ENCODE measurements at regions not wholly inside any gene's neighbourhood (a gene's known extent, or its start where the extent isn't known, plus 50 kb on each side); places are given as distances from the start of the nearest gene placed in this dataset.
"Not testable (repeated sequence)": the region's sequence is repeated elsewhere in the genome, so short reads cannot be mapped to it uniquely, and the experiment has no call there.

DNA sequence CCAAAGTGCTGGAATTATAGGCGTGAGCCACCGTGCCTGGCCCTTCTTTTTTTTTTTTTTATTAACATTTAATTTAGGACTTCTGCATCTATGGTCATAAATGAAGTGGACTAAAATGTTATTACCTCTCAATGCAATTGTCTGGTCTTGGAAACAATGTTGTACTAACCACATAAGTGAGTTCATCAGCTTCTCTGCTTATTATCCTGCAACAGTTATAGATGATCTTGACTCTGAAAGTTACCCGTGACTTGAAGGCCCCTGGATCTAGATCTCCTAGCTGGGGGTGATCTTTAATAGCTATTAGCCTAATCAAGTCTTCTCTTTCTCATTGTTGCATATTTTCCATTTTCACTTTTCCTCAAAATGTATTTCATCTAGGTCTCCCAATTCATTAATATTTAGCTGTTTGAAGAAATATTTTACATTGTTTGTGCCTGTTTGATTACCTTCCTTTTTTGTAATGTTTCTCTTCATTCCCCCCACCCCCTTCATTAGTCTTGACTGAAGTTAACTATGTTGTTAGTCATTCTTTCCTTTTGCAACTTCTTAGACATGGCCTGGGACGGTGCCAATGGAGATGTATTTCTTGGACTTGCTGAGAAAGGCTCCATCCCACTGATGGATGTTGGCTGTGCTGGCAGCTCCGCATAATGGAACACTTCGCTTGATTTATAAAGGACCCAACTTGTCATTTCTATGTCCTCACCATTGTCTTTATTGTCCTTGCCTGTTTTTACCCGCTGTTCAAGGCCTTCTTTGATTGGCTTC lies 141.6 kb upstream of the RIOK3 start:
- DNase-seq (ENCODE audit: extremely low read depth, low read depth) = no peak

DNA sequence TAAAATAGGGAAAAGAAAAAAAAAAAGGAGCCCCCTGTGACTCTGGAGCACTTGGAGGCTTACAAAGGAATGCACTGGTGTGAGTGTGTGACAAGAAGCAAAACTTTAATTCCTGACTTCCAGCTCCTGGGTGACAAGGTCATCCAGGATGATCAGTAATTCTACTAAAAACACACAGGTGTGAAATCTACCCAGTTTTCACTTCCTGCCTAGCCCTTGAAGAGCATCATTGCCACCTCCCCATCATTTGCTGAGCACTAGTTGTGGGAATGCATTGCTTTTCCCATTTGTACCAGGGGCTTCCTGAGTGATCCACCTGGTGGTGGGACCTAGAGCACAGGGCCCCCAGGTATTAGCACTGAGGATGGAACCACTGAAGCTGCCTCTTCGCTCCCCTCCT lies 139.7 kb upstream of the RIOK3 start:
- DNase-seq (ENCODE audit: extremely low read depth, low read depth) = no peak

DNA sequence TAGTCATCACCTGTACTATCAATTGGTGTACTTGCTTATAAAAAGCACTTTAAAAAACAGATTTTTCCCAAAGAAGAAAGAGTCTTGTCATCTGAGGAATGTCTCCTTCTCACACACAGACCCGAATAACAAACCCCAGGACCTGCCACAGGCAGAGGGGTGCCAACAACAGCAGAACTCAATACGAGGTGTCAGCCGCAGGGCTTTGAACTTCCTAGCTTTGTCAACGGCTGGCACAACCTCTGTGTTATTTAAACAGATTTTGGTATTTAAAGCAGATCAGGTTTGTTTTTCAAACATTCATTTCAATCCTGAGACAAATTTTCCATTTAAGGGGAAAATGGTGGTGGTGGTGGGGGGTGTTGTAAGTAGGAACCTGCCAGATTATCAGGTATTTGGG lies 138.4 kb upstream of the RIOK3 start:
- DNase-seq (ENCODE audit: extremely low read depth, low read depth) = no peak

GRCh38 chr18:23316316-23316715 lies 136.8 kb upstream of the RIOK3 start:
- no peak for DNase-seq (ENCODE audit: extremely low read depth, low read depth)

- DNase-seq (ENCODE audit: extremely low read depth, low read depth) = no peak
Measured at GRCh38 chr18:23316988-23317387, 136.1 kb upstream of the RIOK3 start.

DNA sequence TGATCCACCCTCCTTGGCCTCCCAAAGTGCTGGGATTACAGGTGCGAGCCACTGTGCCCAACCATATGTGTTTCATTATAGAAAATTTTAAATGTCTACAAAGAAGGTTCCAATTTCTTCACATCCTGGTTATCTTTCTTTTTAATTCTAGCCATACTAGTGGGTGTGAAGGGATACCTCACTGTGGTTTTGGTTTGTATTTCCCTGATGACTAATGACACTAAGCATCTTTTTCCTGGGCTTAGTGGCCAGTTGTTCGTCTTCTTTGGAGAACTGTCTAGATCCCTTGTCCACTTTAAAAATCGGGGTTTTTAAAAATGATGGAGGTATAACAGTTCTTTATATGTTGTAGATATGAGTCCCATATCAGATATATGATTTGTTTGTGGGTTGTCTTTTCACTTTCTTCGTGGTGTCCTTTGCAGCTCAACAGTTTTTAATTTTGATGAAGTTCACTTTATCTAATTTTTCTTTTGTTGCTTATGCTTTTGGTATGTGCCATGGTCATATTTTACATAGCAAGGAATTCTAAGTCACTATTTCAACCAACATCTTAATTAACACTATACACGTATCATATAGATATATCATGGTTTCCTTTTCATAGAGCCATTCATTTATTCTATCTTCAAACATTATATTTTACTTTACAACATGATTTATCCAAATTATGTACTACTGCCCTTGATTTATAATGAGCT lies 135.0 kb upstream of the RIOK3 start:
- no peak for DNase-seq (ENCODE audit: extremely low read depth, low read depth)

DNA sequence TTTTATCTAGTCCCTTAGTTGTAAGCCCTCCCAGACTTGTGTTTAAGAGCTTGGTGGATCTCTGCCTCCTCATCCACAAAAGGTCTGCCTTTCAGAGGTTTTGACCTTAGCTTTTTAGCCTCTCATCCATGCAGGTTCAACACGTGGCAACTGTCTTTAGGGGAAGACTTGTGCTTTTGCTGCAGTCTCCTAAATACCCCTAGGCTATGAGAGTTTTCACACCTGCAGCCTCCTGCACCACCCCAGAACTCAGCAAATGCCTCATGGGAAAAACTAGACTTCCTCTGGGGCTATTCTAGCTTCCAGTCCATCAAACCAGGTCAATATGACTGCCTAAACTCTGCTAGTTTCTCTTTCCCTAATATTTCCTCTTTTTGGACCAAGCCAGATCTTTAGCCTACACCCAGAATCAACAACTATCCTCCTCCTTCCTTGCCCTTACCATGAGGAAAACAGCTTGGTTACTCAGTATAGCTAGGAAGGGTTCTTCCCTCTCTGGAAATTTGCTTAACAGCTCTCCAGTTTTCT lies 132.3 kb upstream of the RIOK3 start:
- DNase-seq (ENCODE audit: extremely low read depth, low read depth) = no peak

DNA sequence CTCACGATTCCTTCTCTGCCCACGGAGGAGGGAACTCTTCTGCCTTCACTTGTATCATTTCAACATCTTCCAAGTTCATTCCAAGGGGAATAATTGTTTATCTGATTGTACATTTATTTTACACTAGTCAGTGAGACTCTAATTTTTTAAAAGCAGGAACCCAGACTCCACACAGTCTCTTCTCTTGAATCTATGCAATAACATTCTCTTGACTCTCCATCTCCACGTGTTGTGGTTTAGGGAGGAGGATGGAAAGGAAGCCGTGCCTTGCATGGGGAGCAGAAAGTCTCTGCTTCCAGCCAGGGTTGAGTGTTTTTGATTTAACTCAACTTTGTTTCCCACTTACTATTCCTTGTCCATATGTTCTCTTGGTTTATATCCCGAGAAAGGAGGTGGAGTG lies 131.1 kb upstream of the RIOK3 start:
- DNase-seq (ENCODE audit: extremely low read depth, low read depth) = no peak

DNA sequence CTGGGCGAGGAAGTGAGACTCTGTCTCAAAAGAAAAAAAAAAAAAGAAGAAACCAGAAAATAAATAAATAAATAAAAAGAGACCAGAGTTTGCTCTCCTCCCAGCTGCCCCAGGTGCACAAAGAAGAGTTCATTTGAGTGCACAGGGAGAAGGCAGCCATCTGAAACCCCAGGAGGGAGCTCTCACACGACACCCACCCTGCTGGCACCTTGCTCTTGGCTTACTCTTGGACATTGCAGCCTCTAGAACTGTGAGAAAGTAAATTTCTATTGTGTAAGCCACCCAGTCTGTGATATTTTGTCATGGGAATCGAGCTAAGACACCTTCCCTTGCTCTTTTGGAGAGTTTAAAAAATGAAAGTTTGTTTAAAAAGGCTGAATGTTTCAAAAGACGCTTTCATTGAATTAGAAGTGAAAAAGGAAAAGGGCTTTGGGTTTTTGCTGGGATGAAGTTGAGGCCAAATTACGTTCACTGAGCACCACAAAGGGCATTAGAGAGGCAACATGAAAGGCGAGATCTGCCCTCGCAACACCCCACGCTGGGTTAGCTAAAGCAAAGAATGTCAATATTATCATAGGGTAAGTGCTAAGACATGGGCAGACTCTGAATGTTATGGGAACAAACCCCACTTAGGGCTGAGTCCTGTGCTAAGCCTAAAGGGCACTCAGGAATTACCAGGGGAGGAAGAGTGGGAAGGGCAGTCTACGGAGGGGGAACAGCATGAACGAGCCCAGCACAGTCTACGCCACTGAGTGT lies 128.9 kb upstream of the RIOK3 start:
- no peak for DNase-seq (ENCODE audit: extremely low read depth, low read depth)

DNA sequence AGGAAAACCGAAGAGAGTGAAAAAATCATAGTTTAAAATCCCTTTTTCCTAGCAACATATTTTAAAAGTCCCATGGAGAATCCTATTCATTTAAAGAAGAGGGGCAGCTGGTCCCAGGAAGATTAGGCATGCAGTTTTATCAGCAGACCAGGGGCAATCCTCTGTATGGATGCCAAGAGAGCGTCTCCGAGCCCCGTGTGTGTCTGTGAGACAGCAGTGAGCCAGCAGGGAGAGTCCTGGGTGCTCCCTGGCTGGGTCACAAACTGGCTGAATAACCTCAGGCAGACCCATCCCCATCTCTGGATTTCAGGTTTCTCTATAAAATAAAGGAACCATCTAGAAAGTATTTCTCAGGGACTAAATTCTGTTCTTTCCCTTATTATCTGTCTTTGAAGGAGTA lies 128.2 kb upstream of the RIOK3 start:
- DNase-seq (ENCODE audit: extremely low read depth, low read depth) = no peak

DNA sequence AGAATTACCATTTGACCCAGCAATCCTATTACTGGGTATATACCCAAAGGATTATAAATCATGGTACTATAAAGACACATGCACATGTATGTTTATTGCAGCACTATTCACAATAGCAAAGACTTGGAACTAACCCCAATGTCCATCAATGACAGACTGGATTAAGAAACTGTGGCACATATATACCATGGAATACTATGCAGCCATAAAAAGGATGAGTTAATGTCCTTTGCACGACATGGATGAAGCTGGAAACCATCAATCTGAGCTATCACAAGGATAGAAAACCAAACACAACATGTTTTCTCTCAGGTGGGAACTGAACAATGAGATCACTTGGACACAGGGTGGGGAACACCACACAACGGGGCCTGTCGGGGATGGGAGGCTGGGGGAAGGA lies 123.4 kb upstream of the RIOK3 start:
- not testable (repeated sequence) for DNase-seq (ENCODE audit: extremely low read depth, low read depth)

DNA sequence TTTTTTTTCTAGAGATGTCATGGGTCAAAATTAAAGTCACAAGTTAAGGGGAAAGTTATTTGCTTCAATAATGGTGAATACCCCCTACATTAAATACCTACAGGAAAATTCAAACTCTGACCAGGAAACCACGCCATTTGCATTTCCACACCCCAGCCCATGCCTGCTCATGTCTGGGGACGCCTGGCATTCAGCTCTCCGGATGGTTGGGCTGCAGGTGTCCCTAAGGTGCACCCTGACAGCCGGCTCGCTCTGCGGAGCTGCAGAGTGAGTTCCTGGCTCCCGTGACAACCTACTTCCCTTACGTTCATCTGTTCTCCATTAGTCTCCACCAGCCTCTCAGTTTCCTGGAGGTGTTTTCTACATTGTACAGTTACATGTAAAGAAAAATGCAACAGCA lies 122.7 kb upstream of the RIOK3 start:
- DNase-seq (ENCODE audit: extremely low read depth, low read depth) = no peak

- DNase-seq (ENCODE audit: extremely low read depth, low read depth) = no peak
Measured at GRCh38 chr18:23331091-23331920, 121.8 kb upstream of the RIOK3 start.

- no peak for DNase-seq (ENCODE audit: extremely low read depth, low read depth)
Measured at GRCh38 chr18:23332356-23332755, 120.7 kb upstream of the RIOK3 start.

DNA sequence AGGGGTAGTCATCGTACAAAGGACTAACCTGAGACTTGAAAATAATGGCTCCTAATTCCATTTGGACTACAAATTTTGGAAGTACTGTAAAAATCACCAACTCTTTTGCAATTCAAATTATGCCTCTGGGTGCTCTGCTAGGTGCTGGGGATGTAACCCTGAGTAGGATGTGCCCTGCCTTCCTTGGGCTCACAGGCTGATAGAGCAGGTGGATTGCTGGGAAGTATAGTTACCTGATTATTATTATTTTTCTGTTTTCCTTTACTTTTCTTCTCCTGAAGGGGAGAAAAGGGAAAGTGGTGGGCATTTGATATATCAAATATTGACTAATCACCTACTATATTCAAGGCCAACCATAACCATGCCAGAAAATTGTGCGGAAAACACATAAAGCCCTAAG lies 119.3 kb upstream of the RIOK3 start:
- DNase-seq (ENCODE audit: extremely low read depth, low read depth) = no peak

DNA sequence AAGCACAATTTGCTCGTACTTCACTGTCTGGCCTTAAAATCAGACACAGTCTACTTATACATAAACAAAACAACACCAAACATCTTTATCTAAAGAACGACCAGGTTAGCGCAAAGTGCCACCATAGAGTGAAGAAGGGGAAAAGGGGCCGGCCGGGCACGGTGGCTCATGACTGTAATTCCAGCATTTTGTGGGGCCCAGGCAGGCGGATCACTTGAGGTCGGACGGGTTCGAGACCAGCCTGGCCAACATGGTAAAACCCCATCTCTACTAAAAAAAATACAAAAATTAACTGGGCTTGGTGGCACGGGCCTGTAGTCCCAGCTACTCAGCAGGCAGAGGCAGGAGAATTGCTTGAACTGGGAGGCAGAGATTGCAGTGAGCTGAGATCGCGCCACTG lies 118.5 kb upstream of the RIOK3 start:
- DNase-seq (ENCODE audit: extremely low read depth, low read depth) = no peak

GRCh38 chr18:23336101-23336500 lies 117.0 kb upstream of the RIOK3 start:
- no peak for DNase-seq (ENCODE audit: extremely low read depth, low read depth)

DNA sequence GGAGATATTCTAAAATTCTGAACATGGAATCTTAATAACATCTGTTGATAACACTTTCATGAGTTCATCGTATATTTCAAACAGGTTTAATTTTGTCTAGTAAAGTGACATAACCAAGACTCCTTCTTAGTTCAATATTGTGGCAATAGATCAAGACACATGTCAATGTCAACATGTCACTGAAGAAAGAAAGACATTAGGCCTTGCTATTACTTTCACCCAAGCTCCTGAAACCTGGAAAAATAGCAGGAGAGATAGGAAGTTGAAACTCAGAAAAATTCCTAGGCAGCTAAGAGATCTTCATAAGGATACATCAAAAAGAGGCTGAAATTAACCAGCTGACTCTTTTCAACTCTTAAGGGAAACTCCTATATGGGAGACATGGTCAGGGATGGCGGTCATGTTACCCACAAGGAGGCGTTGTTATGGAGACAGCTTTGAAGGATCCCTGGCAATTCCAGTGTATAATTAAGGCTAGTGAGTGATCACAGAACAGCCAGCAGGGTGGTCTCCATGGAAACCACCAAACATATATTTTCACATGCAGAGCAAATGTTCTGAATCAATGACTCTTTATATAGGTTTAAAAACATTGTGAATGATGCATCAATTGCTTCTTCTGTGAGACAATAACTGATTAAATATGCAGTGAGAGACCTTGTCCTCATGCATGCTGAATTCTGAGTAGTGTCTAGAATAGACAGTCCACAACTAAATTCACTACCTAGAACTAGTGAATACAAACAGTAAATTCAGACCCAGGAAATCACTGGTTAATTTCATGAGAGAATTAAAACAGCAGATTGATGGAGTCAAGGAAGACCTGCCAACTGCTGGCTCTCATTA lies 115.3 kb upstream of the RIOK3 start:
- DNase-seq (ENCODE audit: extremely low read depth, low read depth) = no peak

DNA sequence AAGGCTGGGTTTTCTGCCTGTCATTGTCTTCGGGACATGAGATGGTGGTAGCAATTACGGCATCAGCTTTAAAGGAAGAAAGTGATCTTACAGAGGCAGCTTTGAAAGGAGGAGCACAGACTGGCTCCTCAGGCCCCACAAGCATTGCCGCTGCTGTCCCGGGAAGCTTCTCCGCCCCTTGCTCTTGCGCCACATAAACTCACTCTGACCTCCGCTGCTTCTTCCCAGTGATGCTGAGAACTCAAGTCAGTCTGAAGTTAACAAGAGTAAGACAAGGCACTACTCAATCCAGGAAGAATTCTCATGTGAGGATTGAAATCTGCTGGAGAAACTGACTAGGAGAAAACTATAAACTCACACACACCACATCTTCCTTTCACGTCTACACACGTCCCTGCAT lies 112.4 kb upstream of the RIOK3 start:
- no peak for DNase-seq (ENCODE audit: extremely low read depth, low read depth)

- no peak for DNase-seq (ENCODE audit: extremely low read depth, low read depth)
Measured at GRCh38 chr18:23341383-23341782, 111.7 kb upstream of the RIOK3 start.

Data from NCI-H460 (cell line).